ENCODE measurements at regions not wholly inside any gene's neighbourhood (a gene's known extent, or its start where the extent isn't known, plus 50 kb on each side); places are given as distances from the start of the nearest gene placed in this dataset.

DNA sequence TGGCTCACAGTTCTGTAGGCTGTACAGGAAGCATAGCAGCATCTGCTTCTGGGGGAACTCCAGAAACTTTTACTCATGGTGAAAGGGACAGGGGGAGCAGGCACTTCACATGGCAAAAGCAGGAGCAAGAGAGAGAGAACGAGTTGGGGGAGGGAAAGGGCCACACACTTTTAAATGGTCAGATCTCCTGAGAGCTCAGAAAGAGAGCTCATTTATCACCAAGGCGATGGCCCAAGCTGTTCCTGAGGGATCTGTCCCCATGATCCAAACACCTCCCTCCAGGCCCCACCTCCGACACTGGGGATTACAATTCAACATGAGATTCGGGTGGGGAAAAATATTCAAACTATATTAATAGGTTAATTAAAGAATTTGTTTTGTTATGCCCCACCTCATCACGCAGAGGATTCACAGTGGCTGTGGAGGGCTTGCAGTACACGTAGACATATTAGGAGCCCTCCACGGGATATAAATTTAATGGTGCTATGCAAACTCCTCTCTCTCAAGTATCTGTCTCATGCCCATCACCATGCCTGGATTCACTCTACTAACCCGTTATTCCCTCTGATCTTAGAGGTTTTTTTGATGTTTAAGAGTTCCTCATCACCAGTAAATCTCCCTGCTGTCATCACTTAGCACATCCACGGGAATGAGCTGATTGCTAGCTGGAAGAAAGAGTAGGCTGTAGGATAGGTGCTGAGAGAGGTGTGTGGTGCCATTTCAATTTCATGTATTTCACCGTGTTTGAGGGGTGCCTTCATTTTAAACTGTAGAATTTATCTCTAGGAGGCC is 84.5 kb upstream of the ARHGAP28 start:
- Histone ChIP-seq H4K20me1 (ENCODE audit: insufficient read depth, low read length, poor library complexity, severe bottlenecking) (no peaks in the 10 kb centered on the region), H3K4me1 (ENCODE audit: insufficient read depth, low read length, poor library complexity, severe bottlenecking) (no peaks in the 10 kb centered on the region), H3K27me3 (ENCODE audit: insufficient read depth, low read length, poor library complexity, severe bottlenecking) (no peaks in the 10 kb centered on the region), H3K9ac (ENCODE audit: low read depth, low read length, poor library complexity, severe bottlenecking) (no peak overlapping the region), H3K36me3 (ENCODE audit: insufficient read depth, low read length) (no peaks in the 10 kb centered on the region), H2AFZ (ENCODE audit: low read length) (no peak overlapping the region), H3F3A (ENCODE audit: low read depth) (no peaks in the 10 kb centered on the region), H3K4me2 (ENCODE audit: low read depth, low read length, poor library complexity, severe bottlenecking) (no peak overlapping the region), H3K79me2 (ENCODE audit: insufficient read depth, low read length) (no peaks in the 10 kb centered on the region), H3K9me2 (replicated peaks; ENCODE audit: low read depth, low read length) (no peaks in the 10 kb centered on the region), H3K4me3 (ENCODE audit: low read length, poor library complexity, severe bottlenecking) (no peak overlapping the region), H3K9me3 (ENCODE audit: insufficient read depth, low read depth, low read length) (no peaks in the 10 kb centered on the region)
- TF ChIP-seq EZH2phosphoT487 (IDR thresholded peaks at IDR 0.05; ENCODE audit: borderline replicate concordance): no peak
- TF ChIP-seq, protein P1, sequence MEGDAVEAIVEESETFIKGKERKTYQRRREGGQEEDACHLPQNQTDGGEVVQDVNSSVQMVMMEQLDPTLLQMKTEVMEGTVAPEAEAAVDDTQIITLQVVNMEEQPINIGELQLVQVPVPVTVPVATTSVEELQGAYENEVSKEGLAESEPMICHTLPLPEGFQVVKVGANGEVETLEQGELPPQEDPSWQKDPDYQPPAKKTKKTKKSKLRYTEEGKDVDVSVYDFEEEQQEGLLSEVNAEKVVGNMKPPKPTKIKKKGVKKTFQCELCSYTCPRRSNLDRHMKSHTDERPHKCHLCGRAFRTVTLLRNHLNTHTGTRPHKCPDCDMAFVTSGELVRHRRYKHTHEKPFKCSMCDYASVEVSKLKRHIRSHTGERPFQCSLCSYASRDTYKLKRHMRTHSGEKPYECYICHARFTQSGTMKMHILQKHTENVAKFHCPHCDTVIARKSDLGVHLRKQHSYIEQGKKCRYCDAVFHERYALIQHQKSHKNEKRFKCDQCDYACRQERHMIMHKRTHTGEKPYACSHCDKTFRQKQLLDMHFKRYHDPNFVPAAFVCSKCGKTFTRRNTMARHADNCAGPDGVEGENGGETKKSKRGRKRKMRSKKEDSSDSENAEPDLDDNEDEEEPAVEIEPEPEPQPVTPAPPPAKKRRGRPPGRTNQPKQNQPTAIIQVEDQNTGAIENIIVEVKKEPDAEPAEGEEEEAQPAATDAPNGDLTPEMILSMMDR (conservative IDR thresholded peaks at IDR 0.05; ENCODE audit: low read length): no peak

DNA sequence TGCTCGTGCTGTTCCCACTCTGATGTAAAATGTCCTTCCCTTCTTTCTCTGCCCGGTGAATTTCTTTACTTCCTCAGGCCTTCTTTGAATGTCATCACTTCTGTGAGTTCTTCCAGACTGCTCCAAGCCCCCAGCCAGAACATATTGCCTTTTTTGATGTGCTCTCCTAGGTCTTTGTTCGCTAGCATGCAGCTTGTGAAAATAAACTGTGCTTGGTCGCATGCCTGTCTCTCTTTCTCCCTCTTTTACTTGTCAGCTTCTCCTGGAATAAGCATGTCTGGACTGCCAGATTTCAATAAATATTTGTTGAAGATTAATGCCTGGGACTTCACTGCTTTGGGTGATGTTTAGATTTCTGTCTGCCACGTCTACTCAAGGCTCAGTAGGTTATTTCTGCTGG is 82.7 kb upstream of the ARHGAP28 start:
- H3K4me2 ChIP-seq (ENCODE audit: low read depth, low read length, poor library complexity, severe bottlenecking): no peak overlapping the region
- no peak for TF ChIP-seq EZH2phosphoT487 (IDR thresholded peaks at IDR 0.05; ENCODE audit: borderline replicate concordance)
- TF ChIP-seq, protein P1 (conservative IDR thresholded peaks at IDR 0.05; ENCODE audit: low read length): no peak
- H3K9me3 ChIP-seq (ENCODE audit: insufficient read depth, low read depth, low read length): no peaks in the 10 kb centered on the region
- no peaks in the 10 kb centered on the region for H3K4me1 ChIP-seq (ENCODE audit: insufficient read depth, low read length, poor library complexity, severe bottlenecking)
- H3K9me2 ChIP-seq (replicated peaks; ENCODE audit: low read depth, low read length): no peaks in the 10 kb centered on the region
- no peak overlapping the region for H3K9ac ChIP-seq (ENCODE audit: low read depth, low read length, poor library complexity, severe bottlenecking)
- H3K27me3 ChIP-seq (ENCODE audit: insufficient read depth, low read length, poor library complexity, severe bottlenecking): no peaks in the 10 kb centered on the region
- H3K36me3 ChIP-seq (ENCODE audit: insufficient read depth, low read length): no peaks in the 10 kb centered on the region
- no peaks in the 10 kb centered on the region for H3K79me2 ChIP-seq (ENCODE audit: insufficient read depth, low read length)
- H4K20me1 ChIP-seq (ENCODE audit: insufficient read depth, low read length, poor library complexity, severe bottlenecking): no peaks in the 10 kb centered on the region
- H3K4me3 ChIP-seq (ENCODE audit: low read length, poor library complexity, severe bottlenecking): no peak overlapping the region
- H2AFZ ChIP-seq (ENCODE audit: low read length): no peak overlapping the region
- H3F3A ChIP-seq (ENCODE audit: low read depth): no peaks in the 10 kb centered on the region

DNA sequence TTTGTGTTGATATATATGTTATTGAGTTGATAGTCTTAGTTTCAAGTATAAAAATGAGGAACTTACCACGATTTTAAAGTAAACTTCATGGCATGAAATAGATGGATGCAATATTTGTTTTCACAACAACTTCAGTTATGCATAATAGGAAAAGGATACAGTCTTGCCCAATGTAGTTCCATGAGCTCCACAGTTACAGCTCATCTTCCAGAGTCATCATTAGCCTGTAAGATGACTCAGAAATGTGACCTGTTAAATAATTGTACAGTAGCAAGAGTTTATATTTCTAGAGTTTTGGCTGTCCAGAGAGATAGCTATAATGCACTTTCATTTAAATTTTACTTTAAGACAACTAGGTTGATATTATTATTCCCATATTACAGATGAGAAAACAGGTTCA is 80.9 kb upstream of the ARHGAP28 start:
- H4K20me1 ChIP-seq (ENCODE audit: insufficient read depth, low read length, poor library complexity, severe bottlenecking): no peaks in the 10 kb centered on the region
- no peak overlapping the region for H2AFZ ChIP-seq (ENCODE audit: low read length)
- no peaks in the 10 kb centered on the region for H3F3A ChIP-seq (ENCODE audit: low read depth)
- H3K9ac ChIP-seq (ENCODE audit: low read depth, low read length, poor library complexity, severe bottlenecking): no peak overlapping the region
- H3K79me2 ChIP-seq (ENCODE audit: insufficient read depth, low read length): no peaks in the 10 kb centered on the region
- H3K9me3 ChIP-seq (ENCODE audit: insufficient read depth, low read depth, low read length): no peaks in the 10 kb centered on the region
- no peak overlapping the region for H3K4me2 ChIP-seq (ENCODE audit: low read depth, low read length, poor library complexity, severe bottlenecking)
- no peaks in the 10 kb centered on the region for H3K9me2 ChIP-seq (replicated peaks; ENCODE audit: low read depth, low read length)
- TF ChIP-seq, protein P1 (conservative IDR thresholded peaks at IDR 0.05; ENCODE audit: low read length): no peak
- no peak for TF ChIP-seq EZH2phosphoT487 (IDR thresholded peaks at IDR 0.05; ENCODE audit: borderline replicate concordance)
- no peaks in the 10 kb centered on the region for H3K4me1 ChIP-seq (ENCODE audit: insufficient read depth, low read length, poor library complexity, severe bottlenecking)
- H3K36me3 ChIP-seq (ENCODE audit: insufficient read depth, low read length): no peaks in the 10 kb centered on the region
- no peaks in the 10 kb centered on the region for H3K27me3 ChIP-seq (ENCODE audit: insufficient read depth, low read length, poor library complexity, severe bottlenecking)
- no peak overlapping the region for H3K4me3 ChIP-seq (ENCODE audit: low read length, poor library complexity, severe bottlenecking)

Data from Loucy (cell line).